Erythroblast (primary cell): ENCODE measurements at regions not wholly inside any gene's neighbourhood (a gene's known extent, or its start where the extent isn't known, plus 50 kb on each side); places are given as distances from the start of the nearest gene placed in this dataset.

Experiments used
- GATA1 ChIP-seq: IDR thresholded peaks from 2 replicates; pipeline ENCODE4 v1.6.1; 2011; ENCODE audit warnings: low read depth, mild to moderate bottlenecking, control low read depth, low read length, moderate library complexity
- POLR2A ChIP-seq: IDR thresholded peaks from 2 replicates; pipeline ENCODE4 v1.6.1; 2011; ENCODE audit warnings: mild to moderate bottlenecking, low read length

- TF ChIP-seq POLR2A (no peak), GATA1 (no peak)
These were observed 242.6 kb upstream of the PAPPA start for GRCh38 chr9:115910959-115911358.
